Natural killer cell treated with Interleukin-12 subunit alpha and Interleukin-12 subunit beta and Interleukin-15 and Interleukin-18, amount 100 ng/mL, for 72 hours (primary cell): ENCODE measurements at regions not wholly inside any gene's neighbourhood (a gene's known extent, or its start where the extent isn't known, plus 50 kb on each side); places are given as distances from the start of the nearest gene placed in this dataset.

Experiments
- ATAC-seq, 2 donors: fragments of 150-1000 bp; cut with Tn5 transposase in 1 of 2; sonication (Bioruptor Pico), chemical (Tn5 transposase) in 1 of 2; 2 replicates each; pipeline ENCODE4 v1.10.0; 2021
- DNase-seq: peaks from one replicate; pipeline ENCODE4 v3.0.0; 2022; ENCODE audit warnings: low spot score
- H3K27ac Mint-ChIP-seq, 2 donors: 1 replicate in 1 of 2; 2 replicates in 1 of 2; pipeline ENCODE4 v1.8.0; 2022; ENCODE audit warnings: mixed read lengths in 2 of 2, mild to moderate bottlenecking in 1 of 2, moderate library complexity in 1 of 2
- H3K27me3 Mint-ChIP-seq, 2 donors: 1 replicate in 1 of 2; 2 replicates in 1 of 2; pipeline ENCODE4 v1.8.0; 2022; ENCODE audit warnings: mixed read lengths in 2 of 2
- H3K36me3 Mint-ChIP-seq: one replicate; pipeline ENCODE4 v1.8.0; 2022; ENCODE audit warnings: mixed read lengths
- H3K4me1 Mint-ChIP-seq, 2 donors: 1 replicate in 1 of 2; 2 replicates in 1 of 2; pipeline ENCODE4 v1.8.0; 2022; ENCODE audit warnings: low read depth in 2 of 2, mixed read lengths in 2 of 2, mild to moderate bottlenecking in 1 of 2
- H3K4me3 Mint-ChIP-seq: one replicate; pipeline ENCODE4 v1.8.0; 2022; ENCODE audit warnings: mixed read lengths
- H3K9me3 Mint-ChIP-seq: 2 replicates; pipeline ENCODE4 v1.8.0; 2022; ENCODE audit warnings: mixed read lengths

DNA sequence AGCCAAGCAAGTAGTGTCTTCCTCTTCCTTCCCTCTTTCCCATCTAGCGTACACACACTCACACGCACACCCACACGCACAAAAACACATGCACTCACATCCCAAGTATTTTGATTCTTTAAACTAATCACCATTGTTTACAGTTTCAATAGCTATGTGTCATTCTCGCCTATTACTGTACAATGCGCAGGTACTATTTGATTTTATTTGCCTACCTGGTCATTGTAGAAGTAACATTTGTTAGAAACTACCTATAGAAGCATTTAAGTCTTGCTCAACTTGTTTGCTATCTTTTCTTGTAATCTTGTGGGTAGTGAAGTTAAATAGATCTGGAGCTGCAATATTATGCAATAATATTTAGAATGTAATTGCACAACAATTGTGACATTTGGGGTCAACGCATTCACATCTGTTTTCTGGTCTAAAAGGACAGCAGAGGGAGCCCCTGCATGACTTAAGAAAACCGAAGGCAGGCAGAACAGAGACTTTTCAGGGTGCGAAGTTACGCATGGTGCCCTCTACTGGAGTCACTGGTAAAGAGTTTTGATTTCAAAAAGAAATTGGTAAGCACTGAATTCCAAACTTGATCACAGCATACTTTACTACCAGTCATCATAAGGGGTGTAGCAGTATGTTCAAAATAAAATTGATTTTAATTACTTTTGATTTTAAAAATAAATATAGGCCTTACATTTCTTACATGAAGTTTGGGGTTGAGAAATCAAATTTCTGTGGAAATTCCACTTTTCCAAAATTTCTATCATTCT lies 503.3 kb upstream of the FAM241A start:
- Mint-ChIP-seq H3K27ac (no peak overlapping the region), H3K27me3 (no peaks in the 10 kb centered on the region), H3K4me3 (no peak overlapping the region), H3K36me3 (no peaks in the 10 kb centered on the region), H3K9me3 (peaks cover 3% of the 10 kb centered on the region), H3K4me1 (no peaks in the 10 kb centered on the region)
- no peak for DNase-seq
- no peak for ATAC-seq

- H3K36me3 Mint-ChIP-seq, result no peaks in the 10 kb centered on the region
- H3K27ac Mint-ChIP-seq, result no peak overlapping the region
- DNase-seq, result no peak
- no peaks in the 10 kb centered on the region for H3K9me3 Mint-ChIP-seq
- no peaks in the 10 kb centered on the region for H3K4me1 Mint-ChIP-seq
- ATAC-seq, result no peak
- H3K27me3 Mint-ChIP-seq, result no peaks in the 10 kb centered on the region
- H3K4me3 Mint-ChIP-seq, result no peak overlapping the region
These were observed 497.2 kb upstream of the FAM241A start for GRCh38 chr4:111648056-111648455.

- Mint-ChIP-seq H3K9me3 (no peaks in the 10 kb centered on the region), H3K36me3 (no peaks in the 10 kb centered on the region), H3K27ac (no peak overlapping the region), H3K4me1 (no peaks in the 10 kb centered on the region), H3K4me3 (no peak overlapping the region), H3K27me3 (no peaks in the 10 kb centered on the region)
- ATAC-seq (no peak), DNase-seq (no peak)
These were observed 495.9 kb upstream of the FAM241A start for GRCh38 chr4:111649308-111649707.

DNA sequence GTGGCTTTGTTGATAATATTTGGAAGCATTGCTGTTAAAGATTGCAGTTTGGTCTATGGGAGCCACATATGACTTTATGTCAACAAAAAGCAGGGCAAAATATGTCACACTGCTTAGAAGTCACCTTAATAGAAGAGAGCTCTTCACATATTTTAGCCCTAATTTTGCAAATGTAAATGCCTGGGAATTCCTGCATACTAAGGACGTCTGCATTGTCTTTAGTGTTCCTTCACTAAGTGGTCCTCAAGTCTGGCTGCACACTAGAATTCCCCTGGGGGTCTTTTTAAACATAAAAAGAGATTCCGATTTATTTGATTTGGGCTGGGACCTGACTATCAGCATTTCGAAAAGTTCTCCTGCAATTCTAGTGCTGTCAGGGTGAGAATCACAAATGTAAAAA lies 495.1 kb upstream of the FAM241A start:
- ATAC-seq (no peak), DNase-seq (no peak)
- Mint-ChIP-seq H3K9me3 (no peaks in the 10 kb centered on the region), H3K4me3 (no peak overlapping the region), H3K36me3 (no peaks in the 10 kb centered on the region), H3K4me1 (no peaks in the 10 kb centered on the region), H3K27ac (no peak overlapping the region), H3K27me3 (no peaks in the 10 kb centered on the region)

- Mint-ChIP-seq H3K27me3 (no peaks in the 10 kb centered on the region), H3K4me1 (no peaks in the 10 kb centered on the region), H3K4me3 (no peak overlapping the region), H3K36me3 (no peaks in the 10 kb centered on the region), H3K9me3 (no peaks in the 10 kb centered on the region), H3K27ac (no peak overlapping the region)
- ATAC-seq, result no peak
- no peak for DNase-seq
These were observed 494.6 kb upstream of the FAM241A start for GRCh38 chr4:111650674-111651086.

DNA sequence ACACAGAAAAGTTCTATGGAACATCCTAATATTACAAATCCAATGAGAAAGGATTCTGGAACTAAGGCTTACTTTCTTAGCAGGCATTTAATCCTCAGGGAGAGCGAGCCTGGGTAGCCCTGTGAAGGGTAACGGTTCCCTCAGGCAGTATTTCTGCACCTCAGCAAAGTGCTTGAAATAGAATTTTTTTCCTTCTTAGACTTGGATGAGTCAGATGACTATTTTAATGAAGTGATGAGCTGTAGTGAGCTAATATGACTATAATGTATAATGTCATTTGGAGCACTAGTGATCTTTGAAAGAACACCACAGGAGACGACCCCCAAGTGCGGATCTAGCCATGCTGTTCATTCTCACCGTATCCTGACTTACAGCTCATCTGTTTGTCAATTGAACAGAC lies 493.0 kb upstream of the FAM241A start:
- no peak overlapping the region for H3K4me3 Mint-ChIP-seq

GRCh38 chr4:111652986-111653385 lies 492.3 kb upstream of the FAM241A start:
- DNase-seq (no peak), ATAC-seq (no peak)
- no peaks in the 10 kb centered on the region for H3K36me3 Mint-ChIP-seq
- H3K9me3 Mint-ChIP-seq, result no peaks in the 10 kb centered on the region
- H3K4me3 Mint-ChIP-seq, result no peak overlapping the region
- H3K27ac Mint-ChIP-seq, result no peak overlapping the region
- no peaks in the 10 kb centered on the region for H3K4me1 Mint-ChIP-seq
- H3K27me3 Mint-ChIP-seq, result no peaks in the 10 kb centered on the region

More for the DNA sequence above, 493.0 kb upstream of the FAM241A start:
- Mint-ChIP-seq H3K4me1 (no peaks in the 10 kb centered on the region), H3K27ac (no peak overlapping the region), H3K36me3 (no peaks in the 10 kb centered on the region), H3K27me3 (no peaks in the 10 kb centered on the region), H3K9me3 (no peaks in the 10 kb centered on the region)
- no peak for ATAC-seq
- DNase-seq, result no peak

DNA sequence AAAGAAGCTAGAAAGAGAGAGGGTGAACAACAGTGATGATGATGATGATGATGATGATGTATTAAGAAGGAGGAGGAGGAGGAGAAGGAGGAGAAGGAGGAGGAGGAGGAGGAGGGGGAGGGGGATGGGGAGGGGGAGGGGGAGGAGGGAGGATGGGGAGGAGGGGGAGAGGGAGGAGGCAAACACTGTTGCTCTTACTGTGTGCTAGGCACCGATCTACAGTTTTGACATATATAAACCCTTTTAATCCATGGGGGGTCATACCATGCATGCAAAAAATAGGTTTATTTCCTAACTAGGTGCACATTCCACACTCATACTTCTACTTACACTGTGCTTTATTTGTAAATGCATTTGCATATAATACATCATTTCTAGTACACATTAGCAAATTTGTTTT lies 482.8 kb upstream of the FAM241A start:
- no peak for ATAC-seq
- peaks cover 4% of the 10 kb centered on the region for H3K36me3 Mint-ChIP-seq
- H3K27me3 Mint-ChIP-seq, result no peaks in the 10 kb centered on the region

DNA sequence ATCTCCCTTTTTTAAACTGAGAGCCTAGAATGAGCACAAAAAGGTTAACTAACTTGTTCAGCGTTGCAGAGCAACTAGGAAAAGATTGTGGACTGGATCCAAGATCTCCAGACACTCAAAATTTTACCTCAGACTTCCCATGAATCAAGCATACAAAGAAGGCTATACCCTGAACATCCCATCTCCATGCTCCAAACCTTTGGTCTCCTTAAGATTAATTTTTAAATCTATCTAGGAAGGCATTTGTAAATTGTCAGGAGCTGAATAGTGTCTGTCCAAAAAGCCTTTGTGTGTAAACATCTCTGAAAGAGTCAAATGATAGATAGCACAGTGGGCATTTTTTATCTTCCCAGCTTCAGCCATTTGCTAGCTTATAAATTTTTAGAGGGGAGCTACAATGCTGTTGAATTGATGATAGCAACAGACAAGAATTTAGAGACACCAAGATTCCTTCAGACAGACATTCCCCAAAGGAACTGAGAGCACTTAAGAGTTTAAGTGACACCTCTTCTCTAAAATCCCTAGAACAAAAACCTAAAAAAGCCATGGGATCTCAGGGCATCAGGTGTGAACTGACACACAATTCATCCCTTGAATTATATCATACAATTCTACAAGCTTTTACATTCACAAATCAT lies 480.8 kb upstream of the FAM241A start:
- Mint-ChIP-seq H3K9me3 (peaks cover 4% of the 10 kb centered on the region), H3K4me1 (no peaks in the 10 kb centered on the region)

More for the DNA sequence above, 482.8 kb upstream of the FAM241A start:
- H3K9me3 Mint-ChIP-seq, result peaks cover 4% of the 10 kb centered on the region
- no peak overlapping the region for H3K4me3 Mint-ChIP-seq
- no peaks in the 10 kb centered on the region for H3K4me1 Mint-ChIP-seq
- H3K27ac Mint-ChIP-seq, result no peak overlapping the region
- no peak for DNase-seq

DNA sequence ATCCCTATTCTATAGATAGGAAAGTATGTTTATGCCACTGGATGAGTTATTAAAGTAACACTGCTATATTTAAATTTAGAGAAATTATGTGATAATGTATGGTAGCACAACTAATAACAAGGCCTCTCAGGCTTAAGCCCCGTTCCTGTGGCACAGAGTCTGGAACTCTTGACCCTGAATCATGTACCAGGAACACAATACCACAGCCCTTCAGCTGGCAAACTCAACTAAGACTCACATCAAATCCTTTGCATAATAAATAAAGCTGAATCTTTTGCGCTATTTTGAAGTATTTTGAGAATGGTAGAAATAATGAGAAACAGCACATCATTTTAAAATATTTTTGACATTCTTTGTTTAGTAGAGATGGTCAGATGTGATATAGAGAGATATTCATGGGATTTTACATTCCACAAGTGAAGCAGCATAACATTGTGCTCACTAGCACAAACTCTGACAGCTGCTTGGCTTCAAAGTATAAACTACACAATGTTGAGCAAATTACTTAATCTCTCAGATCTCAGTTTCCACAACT lies 478.4 kb upstream of the FAM241A start:
- DNase-seq (no peak), ATAC-seq (no peak)
- Mint-ChIP-seq H3K9me3 (peaks cover 4% of the 10 kb centered on the region), H3K27ac (no peak overlapping the region), H3K4me1 (no peaks in the 10 kb centered on the region), H3K4me3 (no peak overlapping the region), H3K27me3 (no peaks in the 10 kb centered on the region), H3K36me3 (peaks cover 4% of the 10 kb centered on the region)

More for the DNA sequence above, 480.8 kb upstream of the FAM241A start:
- Mint-ChIP-seq H3K36me3 (peaks cover 4% of the 10 kb centered on the region), H3K27ac (no peak overlapping the region), H3K4me3 (no peak overlapping the region), H3K27me3 (no peaks in the 10 kb centered on the region)
- ATAC-seq (no peak), DNase-seq (no peak)

DNA sequence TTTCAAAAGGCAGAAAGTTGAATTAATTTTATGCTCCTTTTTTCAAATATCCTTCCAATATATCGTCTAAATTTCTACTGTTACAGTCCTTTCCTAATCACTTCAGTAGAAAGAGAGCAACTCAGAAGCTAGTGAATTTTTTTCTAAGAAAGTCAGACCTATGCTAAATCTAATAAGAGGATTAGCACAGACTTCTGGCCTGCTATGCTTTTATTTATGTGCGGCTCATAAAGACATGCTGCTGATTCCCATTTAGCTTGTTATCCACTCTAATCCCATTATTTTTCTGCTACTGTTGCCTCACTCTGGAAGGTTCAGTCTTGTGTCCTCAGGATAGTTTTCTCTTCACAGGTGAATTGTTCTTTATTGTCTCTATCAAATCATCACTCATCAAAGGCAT lies 473.5 kb upstream of the FAM241A start:
- Mint-ChIP-seq H3K4me1 (no peaks in the 10 kb centered on the region), H3K27me3 (no peaks in the 10 kb centered on the region), H3K9me3 (peaks cover 6% of the 10 kb centered on the region), H3K36me3 (no peaks in the 10 kb centered on the region), H3K4me3 (no peak overlapping the region), H3K27ac (no peak overlapping the region)
- DNase-seq, result no peak
- no peak for ATAC-seq

DNA sequence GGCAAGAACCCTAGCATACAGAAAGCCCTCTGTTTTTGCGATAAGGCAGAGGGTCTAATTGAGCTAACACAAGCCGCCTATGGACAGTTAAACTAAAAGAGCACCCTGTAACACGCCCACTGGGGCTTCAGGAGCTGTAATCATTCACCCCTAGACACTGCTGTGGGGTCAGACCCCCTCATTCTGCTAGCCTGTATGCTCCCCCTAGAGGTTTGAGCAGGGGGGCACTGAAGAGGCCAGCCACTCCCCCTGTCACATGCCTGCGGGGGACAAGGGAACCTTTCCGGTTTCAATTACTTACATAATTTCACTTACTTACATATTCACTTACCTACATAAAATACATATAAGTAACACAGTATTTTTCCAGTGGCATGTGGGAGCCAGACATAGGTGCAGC lies 469.5 kb upstream of the FAM241A start:
- no peak for DNase-seq
- no peaks in the 10 kb centered on the region for H3K27me3 Mint-ChIP-seq
- H3K4me1 Mint-ChIP-seq, result no peaks in the 10 kb centered on the region
- no peak overlapping the region for H3K4me3 Mint-ChIP-seq
- H3K36me3 Mint-ChIP-seq, result no peaks in the 10 kb centered on the region
- H3K9me3 Mint-ChIP-seq, result peaks cover 8% of the 10 kb centered on the region
- no peak overlapping the region for H3K27ac Mint-ChIP-seq
- no peak for ATAC-seq

GRCh38 chr4:111676533-111676932 lies 468.7 kb upstream of the FAM241A start:
- Mint-ChIP-seq H3K27me3 (no peaks in the 10 kb centered on the region), H3K4me1 (no peaks in the 10 kb centered on the region), H3K36me3 (no peaks in the 10 kb centered on the region), H3K4me3 (no peak overlapping the region), H3K27ac (no peak overlapping the region), H3K9me3 (peaks cover 8% of the 10 kb centered on the region)
- no peak for DNase-seq
- no peak for ATAC-seq

DNA sequence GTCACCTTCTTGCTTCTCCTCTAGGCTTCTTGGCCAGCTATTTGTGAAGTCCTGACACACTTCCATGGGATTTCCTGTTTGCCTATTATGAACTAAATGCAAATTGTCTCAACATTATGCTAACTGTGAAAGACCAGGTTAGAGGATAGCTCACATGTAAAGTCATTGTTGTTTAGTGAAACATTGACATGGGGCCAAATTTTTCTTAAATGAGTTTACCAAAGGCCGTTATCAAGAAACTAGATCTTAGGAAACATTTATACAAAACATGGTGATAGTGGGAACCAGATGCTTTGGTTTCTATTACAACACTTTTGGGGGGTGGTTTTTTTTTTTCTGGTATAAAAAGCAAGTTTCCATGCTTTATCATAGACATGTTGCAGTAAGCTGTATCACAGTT lies 466.8 kb upstream of the FAM241A start:
- Mint-ChIP-seq H3K4me1 (no peaks in the 10 kb centered on the region), H3K4me3 (no peak overlapping the region), H3K27ac (no peak overlapping the region), H3K9me3 (peaks cover 3% of the 10 kb centered on the region), H3K36me3 (no peaks in the 10 kb centered on the region), H3K27me3 (no peaks in the 10 kb centered on the region)
- ATAC-seq (no peak), DNase-seq (no peak)
